ENCODE measurements at regions not wholly inside any gene's neighbourhood (a gene's known extent, or its start where the extent isn't known, plus 50 kb on each side); places are given as distances from the start of the nearest gene placed in this dataset.

- TF ChIP-seq, protein P1, sequence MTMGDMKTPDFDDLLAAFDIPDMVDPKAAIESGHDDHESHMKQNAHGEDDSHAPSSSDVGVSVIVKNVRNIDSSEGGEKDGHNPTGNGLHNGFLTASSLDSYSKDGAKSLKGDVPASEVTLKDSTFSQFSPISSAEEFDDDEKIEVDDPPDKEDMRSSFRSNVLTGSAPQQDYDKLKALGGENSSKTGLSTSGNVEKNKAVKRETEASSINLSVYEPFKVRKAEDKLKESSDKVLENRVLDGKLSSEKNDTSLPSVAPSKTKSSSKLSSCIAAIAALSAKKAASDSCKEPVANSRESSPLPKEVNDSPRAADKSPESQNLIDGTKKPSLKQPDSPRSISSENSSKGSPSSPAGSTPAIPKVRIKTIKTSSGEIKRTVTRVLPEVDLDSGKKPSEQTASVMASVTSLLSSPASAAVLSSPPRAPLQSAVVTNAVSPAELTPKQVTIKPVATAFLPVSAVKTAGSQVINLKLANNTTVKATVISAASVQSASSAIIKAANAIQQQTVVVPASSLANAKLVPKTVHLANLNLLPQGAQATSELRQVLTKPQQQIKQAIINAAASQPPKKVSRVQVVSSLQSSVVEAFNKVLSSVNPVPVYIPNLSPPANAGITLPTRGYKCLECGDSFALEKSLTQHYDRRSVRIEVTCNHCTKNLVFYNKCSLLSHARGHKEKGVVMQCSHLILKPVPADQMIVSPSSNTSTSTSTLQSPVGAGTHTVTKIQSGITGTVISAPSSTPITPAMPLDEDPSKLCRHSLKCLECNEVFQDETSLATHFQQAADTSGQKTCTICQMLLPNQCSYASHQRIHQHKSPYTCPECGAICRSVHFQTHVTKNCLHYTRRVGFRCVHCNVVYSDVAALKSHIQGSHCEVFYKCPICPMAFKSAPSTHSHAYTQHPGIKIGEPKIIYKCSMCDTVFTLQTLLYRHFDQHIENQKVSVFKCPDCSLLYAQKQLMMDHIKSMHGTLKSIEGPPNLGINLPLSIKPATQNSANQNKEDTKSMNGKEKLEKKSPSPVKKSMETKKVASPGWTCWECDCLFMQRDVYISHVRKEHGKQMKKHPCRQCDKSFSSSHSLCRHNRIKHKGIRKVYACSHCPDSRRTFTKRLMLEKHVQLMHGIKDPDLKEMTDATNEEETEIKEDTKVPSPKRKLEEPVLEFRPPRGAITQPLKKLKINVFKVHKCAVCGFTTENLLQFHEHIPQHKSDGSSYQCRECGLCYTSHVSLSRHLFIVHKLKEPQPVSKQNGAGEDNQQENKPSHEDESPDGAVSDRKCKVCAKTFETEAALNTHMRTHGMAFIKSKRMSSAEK (CRISPR knock-in tag; IDR thresholded peaks at IDR 0.05; ENCODE audit: borderline replicate concordance) = no peak
- TF ChIP-seq, protein P2, sequence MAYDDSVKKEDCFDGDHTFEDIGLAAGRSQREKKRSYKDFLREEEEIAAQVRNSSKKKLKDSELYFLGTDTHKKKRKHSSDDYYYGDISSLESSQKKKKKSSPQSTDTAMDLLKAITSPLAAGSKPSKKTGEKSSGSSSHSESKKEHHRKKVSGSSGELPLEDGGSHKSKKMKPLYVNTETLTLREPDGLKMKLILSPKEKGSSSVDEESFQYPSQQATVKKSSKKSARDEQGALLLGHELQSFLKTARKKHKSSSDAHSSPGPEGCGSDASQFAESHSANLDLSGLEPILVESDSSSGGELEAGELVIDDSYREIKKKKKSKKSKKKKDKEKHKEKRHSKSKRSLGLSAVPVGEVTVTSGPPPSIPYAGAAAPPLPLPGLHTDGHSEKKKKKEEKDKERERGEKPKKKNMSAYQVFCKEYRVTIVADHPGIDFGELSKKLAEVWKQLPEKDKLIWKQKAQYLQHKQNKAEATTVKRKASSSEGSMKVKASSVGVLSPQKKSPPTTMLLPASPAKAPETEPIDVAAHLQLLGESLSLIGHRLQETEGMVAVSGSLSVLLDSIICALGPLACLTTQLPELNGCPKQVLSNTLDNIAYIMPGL (CRISPR knock-in tag; IDR thresholded peaks at IDR 0.05) = no peak
- TF ChIP-seq FOXP1 (CRISPR knock-in tag; IDR thresholded peaks at IDR 0.05; ENCODE audit: borderline replicate concordance) (no peak), RORB (CRISPR knock-in tag; IDR thresholded peaks at IDR 0.05) (no peak), GRHL2 (CRISPR knock-in tag; IDR thresholded peaks at IDR 0.05; ENCODE audit: insufficient replicate concordance, severe bottlenecking) (no peak), RELA (CRISPR knock-in tag; IDR thresholded peaks at IDR 0.05; ENCODE audit: borderline replicate concordance) (no peak), ZNF121 (CRISPR knock-in tag; IDR thresholded peaks at IDR 0.05) (no peak), NFATC4 (CRISPR knock-in tag; IDR thresholded peaks at IDR 0.05) (no peak), EMX1 (CRISPR knock-in tag; IDR thresholded peaks at IDR 0.05) (no peak), ZNF317 (CRISPR knock-in tag; IDR thresholded peaks at IDR 0.05; ENCODE audit: borderline replicate concordance, low read depth) (no peak), USF1 (CRISPR knock-in tag; IDR thresholded peaks at IDR 0.05) (no peak), TP53 (CRISPR knock-in tag; IDR thresholded peaks at IDR 0.05) (no peak)
Measured at GRCh38 chr13:33462109-33462508, 176.6 kb upstream of the STARD13 start (continued).

DNA sequence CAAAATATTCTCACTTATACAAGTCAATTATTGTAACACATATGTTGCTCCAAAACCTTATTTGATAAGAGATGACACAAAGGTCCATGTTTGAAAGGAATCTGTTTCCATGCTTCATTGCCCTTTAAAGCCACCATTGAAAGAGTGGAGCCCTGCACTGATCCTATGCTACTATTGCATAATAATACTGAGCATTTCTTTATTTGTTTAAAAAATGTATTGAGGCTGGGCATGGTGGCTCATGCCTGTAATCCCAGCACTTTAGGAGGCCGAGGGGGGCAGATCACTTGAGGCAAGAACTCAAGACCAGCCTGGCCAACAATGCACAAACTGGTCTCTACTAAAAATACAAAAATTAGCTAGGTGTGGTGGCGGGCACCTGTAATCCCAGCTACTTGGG lies 178.8 kb upstream of the STARD13 start:
- Mint-ChIP-seq H3K27me3 (ENCODE audit: low read depth) (no peaks in the 10 kb centered on the region), H3K36me3 (peaks cover 7% of the 10 kb centered on the region), H3K27ac (no peak overlapping the region), H3K4me1 (no peaks in the 10 kb centered on the region), H3K4me3 (no peak overlapping the region), H3K9me3 (peaks cover 14% of the 10 kb centered on the region)
- TF ChIP-seq ESRRA (CRISPR knock-in tag; IDR thresholded peaks at IDR 0.05; ENCODE audit: borderline replicate concordance) = no peak
- TF ChIP-seq ATF2 (CRISPR knock-in tag; IDR thresholded peaks at IDR 0.05; ENCODE audit: borderline replicate concordance, low read depth) = no peak
- TF ChIP-seq, protein P3, sequence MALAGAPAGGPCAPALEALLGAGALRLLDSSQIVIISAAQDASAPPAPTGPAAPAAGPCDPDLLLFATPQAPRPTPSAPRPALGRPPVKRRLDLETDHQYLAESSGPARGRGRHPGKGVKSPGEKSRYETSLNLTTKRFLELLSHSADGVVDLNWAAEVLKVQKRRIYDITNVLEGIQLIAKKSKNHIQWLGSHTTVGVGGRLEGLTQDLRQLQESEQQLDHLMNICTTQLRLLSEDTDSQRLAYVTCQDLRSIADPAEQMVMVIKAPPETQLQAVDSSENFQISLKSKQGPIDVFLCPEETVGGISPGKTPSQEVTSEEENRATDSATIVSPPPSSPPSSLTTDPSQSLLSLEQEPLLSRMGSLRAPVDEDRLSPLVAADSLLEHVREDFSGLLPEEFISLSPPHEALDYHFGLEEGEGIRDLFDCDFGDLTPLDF (CRISPR knock-in tag; IDR thresholded peaks at IDR 0.05) = no peak
- no peak for TF ChIP-seq ZNF423 (CRISPR knock-in tag; IDR thresholded peaks at IDR 0.05)
- TF ChIP-seq ETV6 (CRISPR knock-in tag; IDR thresholded peaks at IDR 0.05) = no peak
- no peak for TF ChIP-seq ZNF232 (CRISPR knock-in tag; IDR thresholded peaks at IDR 0.05)
- ATAC-seq (no peak), DNase-seq (ENCODE audit: low spot score) (no peak)
- ChIA-PET POLR2A (no interaction called here), CTCF (no interaction called here)
